OCI-LY7 (cell line): ENCODE measurements at regions not wholly inside any gene's neighbourhood (a gene's known extent, or its start where the extent isn't known, plus 50 kb on each side); places are given as distances from the start of the nearest gene placed in this dataset.

Source experiments
- BruUV-seq: library from RNA; stranded (reverse); fragments of 400-500 nt; replicated peaks from 2 replicates; lab custom pipeline; 2021; lab: Mats Ljungman, UMichigan
- CTCF ChIA-PET: fragments of 300-600 bp; sonication (Branson Sonifier 250); formaldehyde crosslinking; loops from one replicate; lab custom pipeline; 2022; ENCODE audit warnings: antibody characterized with exemption; ENCODE audit not compliant: unreplicated experiment; lab: Charles Lee
- POLR2A ChIA-PET: fragments of 300-600 bp; sonication (Branson Sonifier 250); formaldehyde crosslinking; loops from one replicate; lab custom pipeline; 2022; ENCODE audit warnings: antibody characterized with exemption; lab: Charles Lee
- DNase-seq: peaks from one replicate; pipeline ENCODE4 v3.0.0-alpha.2; 2015; ENCODE audit warnings: low spot score
- H2AFZ ChIP-seq: fragments of 200-600 bp; sonication (generic), shearing (Covaris generic); 2 replicates; pipeline ENCODE4 v1.6.1; 2014; ENCODE audit warnings: mild to moderate bottlenecking, antibody characterized with exemption, low read length, moderate library complexity
- H3K27ac ChIP-seq: fragments of 200-600 bp; sonication (generic); 2 replicates; pipeline ENCODE4 v1.5.1; 2014; ENCODE audit warnings: mixed run types, low read depth, mild to moderate bottlenecking, moderate library complexity, low read length, inconsistent platforms; ENCODE audit not compliant: poor library complexity, severe bottlenecking
- H3K36me3 ChIP-seq: fragments of 200-600 bp; sonication (generic); 2 replicates; pipeline ENCODE4 v1.6.1; 2014; ENCODE audit warnings: mild to moderate bottlenecking, antibody characterized with exemption, low read length, moderate library complexity, mixed read lengths; ENCODE audit not compliant: insufficient read depth
- H3K4me1 ChIP-seq: fragments of 200-600 bp; sonication (generic); 2 replicates; pipeline ENCODE4 v1.5.1; 2014; ENCODE audit warnings: mild to moderate bottlenecking, low read length; ENCODE audit not compliant: insufficient read depth, poor library complexity, severe bottlenecking
- H3K4me2 ChIP-seq: fragments of 200-600 bp; sonication (generic); 2 replicates; pipeline ENCODE4 v1.6.1; 2014; ENCODE audit warnings: mild to moderate bottlenecking, low read length
- H3K4me3 ChIP-seq: fragments of 200-600 bp; sonication (generic); 2 replicates; pipeline ENCODE4 v1.5.1; 2014; ENCODE audit warnings: mild to moderate bottlenecking, low read depth, low read length; ENCODE audit not compliant: poor library complexity, severe bottlenecking
- H3K79me2 ChIP-seq: fragments of 200-600 bp; sonication (generic); 2 replicates; pipeline ENCODE4 v1.6.1; 2016; ENCODE audit warnings: low read depth, mild to moderate bottlenecking, low read length, moderate library complexity, mixed read lengths; ENCODE audit not compliant: insufficient read depth
- H3K9me2 ChIP-seq: fragments of 200-600 bp; sonication (generic); 2 replicates; pipeline ENCODE4 v1.6.1; 2016; ENCODE audit warnings: mild to moderate bottlenecking, low read length, mixed read lengths; ENCODE audit not compliant: insufficient read depth
- H3K9me3 ChIP-seq: fragments of 200-600 bp; sonication (generic); 2 replicates; pipeline ENCODE4 v1.6.1; 2014; ENCODE audit warnings: mild to moderate bottlenecking, mixed run types, low read length, mixed read lengths
- H4K20me1 ChIP-seq: fragments of 200-600 bp; sonication (generic); 2 replicates; pipeline ENCODE4 v1.6.1; 2014; ENCODE audit warnings: mild to moderate bottlenecking, antibody characterized with exemption, low read length, moderate library complexity, mixed read lengths; ENCODE audit not compliant: insufficient read depth
- CTCF ChIP-seq: fragments of 200-600 bp; sonication (generic); conservative IDR thresholded peaks from 2 replicates; pipeline ENCODE4 v1.5.1; 2014; ENCODE audit warnings: mild to moderate bottlenecking, antibody characterized with exemption, low read length, moderate library complexity, mixed read lengths
- EZH2phosphoT487 ChIP-seq: fragments of 200-600 bp; sonication (generic); IDR thresholded peaks from 2 replicates; pipeline ENCODE4 v1.6.1; 2018; ENCODE audit warnings: low read depth, borderline replicate concordance, mild to moderate bottlenecking, mixed run types, antibody characterized with exemption, low read length, moderate library complexity, mixed read lengths
- intact Hi-C: fragments of 100-400 bp; cut with micrococcal nuclease; formaldehyde crosslinking; loops from one replicate; pipeline ENCODE4 v1.10.0; 2022; ENCODE audit not compliant: unreplicated experiment

GRCh38 chr7:33814936-33815335 lies 90.4 kb upstream of the BMPER start:
- H3K9me2 ChIP-seq, result no peaks in the 10 kb centered on the region
- BruUV-seq, result no TSS peak
- H3K27ac ChIP-seq, result no peak overlapping the region
- CTCF ChIA-PET, result no interaction called here
- H3K9me3 ChIP-seq, result no peaks in the 10 kb centered on the region
- no peak overlapping the region for H3K4me2 ChIP-seq
- H3K36me3 ChIP-seq, result no peaks in the 10 kb centered on the region
- no peak for DNase-seq
- POLR2A ChIA-PET, result no interaction called here
- H2AFZ ChIP-seq, result no peak overlapping the region
- TF ChIP-seq CTCF, result no peak
- intact Hi-C loops, result no loop called here
- H4K20me1 ChIP-seq, result no peaks in the 10 kb centered on the region
- no peaks in the 10 kb centered on the region for H3K4me1 ChIP-seq
- H3K4me3 ChIP-seq, result no peak overlapping the region
- H3K79me2 ChIP-seq, result no peaks in the 10 kb centered on the region

- no TSS peak for BruUV-seq
Observed at GRCh38 chr7:33815336-33815735, 90.0 kb upstream of the BMPER start.

DNA sequence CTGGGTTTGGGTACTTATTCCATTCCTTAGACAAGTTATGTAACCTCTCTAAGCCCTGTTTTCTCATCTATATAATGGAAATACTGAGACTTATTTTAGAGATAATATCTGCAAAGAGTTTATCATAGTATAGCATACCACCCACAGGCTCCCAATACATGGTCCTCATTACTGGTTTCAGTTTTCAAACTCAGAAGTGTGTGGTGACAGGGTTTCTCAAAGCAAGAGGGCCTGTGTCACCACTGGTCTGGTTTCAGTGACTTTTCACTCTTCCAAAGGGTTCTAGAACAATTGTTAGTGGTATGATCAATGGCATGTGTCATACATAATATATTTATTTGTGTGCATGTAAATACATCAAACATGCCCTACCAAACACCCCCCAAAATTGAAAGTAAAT lies 89.2 kb upstream of the BMPER start:
- ChIA-PET POLR2A (interaction anchor here (0.6 kb wide), 1 partner anchor 448 kb away, joined by 3 read pairs; no protein-coding TSS in a partner anchor), CTCF (no interaction called here)
- Histone ChIP-seq H4K20me1 (no peaks in the 10 kb centered on the region), H3K36me3 (no peaks in the 10 kb centered on the region), H3K9me2 (no peaks in the 10 kb centered on the region), H2AFZ (no peak overlapping the region), H3K4me1 (no peaks in the 10 kb centered on the region), H3K9me3 (no peaks in the 10 kb centered on the region), H3K4me3 (no peak overlapping the region), H3K27ac (no peak overlapping the region), H3K79me2 (no peaks in the 10 kb centered on the region), H3K4me2 (no peak overlapping the region)
- intact Hi-C loops, result no loop called here
- no TSS peak for BruUV-seq
- TF ChIP-seq CTCF, result no peak
- no peak for TF ChIP-seq EZH2phosphoT487
- DNase-seq, result no peak

More at GRCh38 chr7:33815336-33815735, 90.0 kb upstream of the BMPER start:
- TF ChIP-seq CTCF (no peak), EZH2phosphoT487 (no peak)
- ChIA-PET POLR2A (no interaction called here), CTCF (no interaction called here)
- intact Hi-C loops, result no loop called here
- Histone ChIP-seq H3K9me3 (no peaks in the 10 kb centered on the region), H3K36me3 (no peaks in the 10 kb centered on the region), H2AFZ (no peak overlapping the region), H3K4me1 (no peaks in the 10 kb centered on the region), H3K79me2 (no peaks in the 10 kb centered on the region), H4K20me1 (no peaks in the 10 kb centered on the region), H3K9me2 (no peaks in the 10 kb centered on the region), H3K27ac (no peak overlapping the region), H3K4me3 (no peak overlapping the region), H3K4me2 (no peak overlapping the region)
- no peak for DNase-seq
